Activated CD8-positive, alpha-beta memory T cell treated with anti-CD3 and anti-CD28 coated beads, Interleukin-2, amount 10 ng/mL, durations not matched to agents 7 days and 5 days (primary cell): ENCODE measurements at regions not wholly inside any gene's neighbourhood (a gene's known extent, or its start where the extent isn't known, plus 50 kb on each side); places are given as distances from the start of the nearest gene placed in this dataset.
"Not testable (repeated sequence)": the region's sequence is repeated elsewhere in the genome, so short reads cannot be mapped to it uniquely, and the experiment has no call there.

Experiments
- ATAC-seq: fragments of 150-1000 bp; cut with Tn5 transposase; one replicate; pipeline ENCODE4 v1.10.0; 2021; ENCODE audit warnings: moderate library complexity
- CTCF ChIA-PET: fragments of 350-600 bp; sonication (Branson Sonifier 250); formaldehyde crosslinking; loops from one replicate; lab custom pipeline; 2021; ENCODE audit warnings: antibody characterized with exemption; lab: Charles Lee
- DNase-seq: peaks from one replicate; pipeline ENCODE4 v3.0.0-alpha.2; 2020
- H3K27ac Mint-ChIP-seq: one replicate; pipeline ENCODE4 v1.8.0; 2021; ENCODE audit warnings: mild to moderate bottlenecking, mixed read lengths
- H3K27me3 Mint-ChIP-seq: one replicate; pipeline ENCODE4 v1.8.0; 2021; ENCODE audit warnings: mixed read lengths
- H3K36me3 Mint-ChIP-seq: one replicate; pipeline ENCODE4 v1.8.0; 2021; ENCODE audit warnings: mild to moderate bottlenecking, mixed read lengths
- H3K4me1 Mint-ChIP-seq: one replicate; pipeline ENCODE4 v1.8.0; 2021; ENCODE audit warnings: mixed read lengths
- H3K4me3 Mint-ChIP-seq: one replicate; pipeline ENCODE4 v1.8.0; 2021; ENCODE audit warnings: mild to moderate bottlenecking, moderate library complexity, mixed read lengths
- H3K9me3 Mint-ChIP-seq: one replicate; pipeline ENCODE4 v1.8.0; 2022; ENCODE audit warnings: low read depth, mixed read lengths

DNA sequence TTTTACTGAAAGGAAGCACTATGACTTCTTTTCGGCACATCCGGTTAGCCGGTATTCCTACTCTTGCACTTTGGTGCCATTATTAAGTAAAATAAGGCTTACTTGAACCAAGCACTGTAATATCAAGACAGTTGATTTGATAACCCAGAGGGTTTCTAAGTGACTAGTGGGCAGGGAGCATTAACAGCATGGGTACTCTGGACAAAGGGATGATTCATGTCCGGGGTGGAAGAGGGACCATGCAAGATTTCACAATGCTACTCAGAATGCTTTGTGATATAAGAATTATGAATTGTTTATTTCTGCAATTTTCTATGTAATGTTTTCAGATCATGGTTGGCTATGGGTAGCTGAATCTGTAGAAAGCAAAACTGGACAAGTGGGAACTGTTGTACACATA, 282.1 kb downstream of the TDRD3 start:
- no peaks in the 10 kb centered on the region for H3K9me3 Mint-ChIP-seq
- no peak overlapping the region for H3K27ac Mint-ChIP-seq
- H3K4me3 Mint-ChIP-seq = no peak overlapping the region
- no peaks in the 10 kb centered on the region for H3K27me3 Mint-ChIP-seq
- H3K36me3 Mint-ChIP-seq = no peaks in the 10 kb centered on the region
- CTCF ChIA-PET = no interaction called here
- H3K4me1 Mint-ChIP-seq = no peaks in the 10 kb centered on the region
- DNase-seq = no peak
- no peak for ATAC-seq

GRCh38 chr13:60671386-60671785, 274.4 kb downstream of the TDRD3 start:
- CTCF ChIA-PET = no interaction called here
- no peaks in the 10 kb centered on the region for H3K36me3 Mint-ChIP-seq

GRCh38 chr13:60663788-60664187, 266.8 kb downstream of the TDRD3 start:
- H3K27ac Mint-ChIP-seq = no peak overlapping the region

More at GRCh38 chr13:60671386-60671785, 274.4 kb downstream of the TDRD3 start:
- H3K4me1 Mint-ChIP-seq = no peaks in the 10 kb centered on the region
- no peak overlapping the region for H3K27ac Mint-ChIP-seq
- no peak for ATAC-seq
- no peaks in the 10 kb centered on the region for H3K27me3 Mint-ChIP-seq
- DNase-seq = no peak
- no peaks in the 10 kb centered on the region for H3K9me3 Mint-ChIP-seq
- no peak overlapping the region for H3K4me3 Mint-ChIP-seq

DNA sequence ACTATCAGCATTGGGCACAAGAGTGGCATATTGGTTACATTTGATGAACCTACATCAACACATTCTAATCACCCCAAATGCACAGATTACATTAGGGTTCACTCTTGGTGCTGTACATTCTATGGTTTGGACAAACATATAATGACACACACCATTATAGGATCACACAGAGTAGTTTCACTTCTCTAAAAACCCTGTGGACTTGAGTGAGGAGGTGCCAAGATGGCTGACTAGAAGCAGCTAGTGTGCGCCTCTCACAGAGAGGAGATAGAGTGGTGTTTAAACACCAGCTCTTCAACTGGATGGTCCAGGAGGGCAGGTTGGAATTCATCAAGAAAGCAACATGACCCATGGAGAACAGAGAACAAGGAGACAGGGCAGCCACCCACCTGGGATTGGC, 265.6 kb downstream of the TDRD3 start:
- Mint-ChIP-seq H3K4me1 (no peaks in the 10 kb centered on the region), H3K4me3 (no peak overlapping the region), H3K27ac (no peak overlapping the region), H3K9me3 (no peaks in the 10 kb centered on the region), H3K36me3 (no peaks in the 10 kb centered on the region), H3K27me3 (no peaks in the 10 kb centered on the region)
- CTCF ChIA-PET = interaction anchor here (0.7 kb wide), 1 partner anchor 806 kb away, joined by 3 read pairs; no protein-coding TSS in a partner anchor
- ATAC-seq (no peak), DNase-seq (no peak)

More at GRCh38 chr13:60663788-60664187, 266.8 kb downstream of the TDRD3 start:
- CTCF ChIA-PET = no interaction called here
- no peak overlapping the region for H3K4me3 Mint-ChIP-seq
- DNase-seq (no peak), ATAC-seq (no peak)
- no peaks in the 10 kb centered on the region for H3K4me1 Mint-ChIP-seq
- no peaks in the 10 kb centered on the region for H3K27me3 Mint-ChIP-seq
- no peaks in the 10 kb centered on the region for H3K36me3 Mint-ChIP-seq
- no peaks in the 10 kb centered on the region for H3K9me3 Mint-ChIP-seq

DNA sequence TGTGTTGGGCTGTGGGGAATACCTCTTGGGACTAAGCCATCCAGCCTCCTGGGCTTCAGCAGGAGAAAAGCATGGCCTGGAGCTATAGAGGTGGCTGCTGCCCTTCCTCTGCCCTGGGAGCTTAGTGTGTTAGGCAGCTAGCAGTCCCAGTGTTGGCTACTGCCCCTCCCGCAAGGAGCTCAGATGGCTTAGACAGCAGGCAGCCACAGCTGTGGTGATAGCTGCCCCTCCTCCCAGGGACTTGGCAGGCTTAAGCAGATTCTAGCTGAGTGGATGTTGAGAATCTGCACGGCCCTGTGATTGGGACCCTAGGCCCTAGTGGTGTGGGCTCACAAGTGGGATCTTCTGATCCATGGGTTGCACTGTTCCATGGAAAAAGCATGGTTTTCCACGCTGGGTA, 264.5 kb downstream of the TDRD3 start:
- CTCF ChIA-PET = no interaction called here
- no peak overlapping the region for H3K4me3 Mint-ChIP-seq
- H3K27me3 Mint-ChIP-seq = no peaks in the 10 kb centered on the region
- no peak for DNase-seq
- no peaks in the 10 kb centered on the region for H3K9me3 Mint-ChIP-seq
- no peaks in the 10 kb centered on the region for H3K36me3 Mint-ChIP-seq
- H3K4me1 Mint-ChIP-seq = no peaks in the 10 kb centered on the region
- no peak for ATAC-seq
- no peak overlapping the region for H3K27ac Mint-ChIP-seq

- CTCF ChIA-PET, H3K27ac Mint-ChIP-seq, DNase-seq, ATAC-seq, H3K4me3 Mint-ChIP-seq, H3K9me3 Mint-ChIP-seq, H3K36me3 Mint-ChIP-seq, H3K27me3 Mint-ChIP-seq, H3K4me1 Mint-ChIP-seq: not testable (repeated sequence)
These were observed 260.6 kb downstream of the TDRD3 start for GRCh38 chr13:60657586-60657985.

DNA sequence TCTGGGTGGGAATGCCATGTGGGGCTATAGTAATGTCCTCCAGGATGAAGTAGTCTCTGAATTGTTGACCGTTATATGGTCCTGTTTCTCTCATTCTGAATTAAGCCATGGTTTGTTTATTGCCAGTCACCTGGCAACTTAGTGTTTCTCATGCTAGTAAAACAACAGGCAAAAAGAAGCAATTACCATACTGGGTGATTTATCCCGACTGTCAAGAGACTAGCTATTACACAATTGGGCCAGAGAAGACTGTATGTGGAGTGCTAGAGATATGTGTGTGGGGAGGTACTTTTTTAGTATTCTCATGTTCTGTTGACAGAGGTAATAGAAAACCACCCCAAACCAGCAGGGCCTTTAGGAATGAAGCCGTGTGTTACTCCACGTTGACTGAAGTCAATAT, 258.2 kb downstream of the TDRD3 start:
- H3K27ac Mint-ChIP-seq = no peak overlapping the region
- H3K9me3 Mint-ChIP-seq = no peaks in the 10 kb centered on the region
- CTCF ChIA-PET = no interaction called here
- no peak overlapping the region for H3K4me3 Mint-ChIP-seq
- ATAC-seq (no peak), DNase-seq (no peak)
- no peaks in the 10 kb centered on the region for H3K36me3 Mint-ChIP-seq
- H3K27me3 Mint-ChIP-seq = no peaks in the 10 kb centered on the region
- no peaks in the 10 kb centered on the region for H3K4me1 Mint-ChIP-seq

DNA sequence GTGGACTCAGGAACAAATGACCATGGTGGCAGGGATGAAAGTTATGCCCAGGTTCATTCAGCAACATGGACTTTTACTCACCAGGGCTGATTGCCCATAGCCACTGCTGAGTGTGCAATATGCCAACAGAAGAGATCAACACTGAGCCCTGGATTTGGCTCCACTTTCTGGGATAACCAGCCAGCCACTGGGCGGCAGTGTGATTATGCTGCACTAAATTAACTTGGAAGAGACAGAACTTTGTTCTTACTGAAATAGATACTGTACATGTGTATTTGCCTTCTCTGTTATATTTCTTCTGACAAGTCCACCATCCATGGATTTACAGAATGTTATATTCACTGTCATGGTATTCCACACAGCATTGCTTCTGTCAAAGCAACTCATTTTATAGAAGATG, 257.4 kb downstream of the TDRD3 start:
- H3K4me1 Mint-ChIP-seq = no peaks in the 10 kb centered on the region
- ATAC-seq = no peak
- DNase-seq = no peak
- CTCF ChIA-PET = no interaction called here
- no peak overlapping the region for H3K27ac Mint-ChIP-seq
- H3K4me3 Mint-ChIP-seq = no peak overlapping the region
- H3K9me3 Mint-ChIP-seq = no peaks in the 10 kb centered on the region
- no peaks in the 10 kb centered on the region for H3K27me3 Mint-ChIP-seq
- no peaks in the 10 kb centered on the region for H3K36me3 Mint-ChIP-seq

DNA sequence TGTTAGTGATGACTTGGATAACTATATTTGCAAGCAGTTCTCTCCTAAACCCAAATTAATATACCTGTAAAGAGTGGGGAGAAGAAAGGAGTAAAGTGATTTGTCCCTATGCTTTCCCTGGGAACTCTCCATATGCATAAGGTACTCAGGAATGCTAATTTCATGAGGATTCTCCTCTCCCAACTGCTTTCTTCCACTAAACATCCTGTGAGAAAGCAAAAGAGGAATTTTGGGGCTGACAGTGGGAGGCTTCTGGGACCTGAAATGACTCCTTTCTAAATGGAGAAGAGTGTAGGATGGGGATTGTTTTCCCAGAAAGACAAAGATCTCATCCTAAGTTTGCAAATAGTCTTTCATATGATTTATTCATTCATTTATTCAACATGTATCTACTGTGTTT, 250.5 kb downstream of the TDRD3 start:
- Mint-ChIP-seq H3K27ac (no peak overlapping the region), H3K27me3 (peaks cover 5% of the 10 kb centered on the region), H3K36me3 (no peaks in the 10 kb centered on the region), H3K9me3 (no peaks in the 10 kb centered on the region), H3K4me1 (no peaks in the 10 kb centered on the region), H3K4me3 (no peak overlapping the region)
- ATAC-seq = no peak
- CTCF ChIA-PET = no interaction called here
- DNase-seq = no peak

DNA sequence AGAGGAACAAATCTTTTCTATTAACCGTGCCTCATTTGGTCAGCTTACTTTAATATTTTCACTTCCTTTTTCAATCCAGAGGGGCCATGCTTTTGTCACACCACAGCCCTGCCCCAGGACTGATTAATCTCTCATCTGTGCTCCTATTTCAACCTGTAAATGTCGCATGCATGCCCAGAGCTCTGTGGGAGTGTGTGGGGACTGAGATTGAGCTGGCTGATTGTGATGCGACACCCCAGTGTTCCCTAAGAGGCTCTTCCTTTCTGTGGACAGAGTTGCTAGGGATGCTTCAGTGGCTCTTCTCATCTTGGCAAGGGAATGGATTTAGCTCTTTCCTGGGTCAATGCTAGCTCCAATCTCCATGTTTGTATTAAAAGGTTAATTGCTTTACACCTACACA, 249.6 kb downstream of the TDRD3 start:
- DNase-seq (no peak), ATAC-seq (no peak)
- Mint-ChIP-seq H3K4me1 (no peaks in the 10 kb centered on the region), H3K9me3 (no peaks in the 10 kb centered on the region), H3K27me3 (peaks cover 6% of the 10 kb centered on the region), H3K36me3 (no peaks in the 10 kb centered on the region), H3K27ac (no peak overlapping the region), H3K4me3 (no peak overlapping the region)
- CTCF ChIA-PET = no interaction called here

- CTCF ChIA-PET = no interaction called here
- Mint-ChIP-seq H3K9me3 (no peaks in the 10 kb centered on the region), H3K36me3 (no peaks in the 10 kb centered on the region), H3K4me1 (no peaks in the 10 kb centered on the region), H3K4me3 (no peak overlapping the region), H3K27ac (no peak overlapping the region), H3K27me3 (peaks cover 6% of the 10 kb centered on the region)
- ATAC-seq = no peak
- no peak for DNase-seq
These were observed 248.7 kb downstream of the TDRD3 start for GRCh38 chr13:60645676-60646075.

- no peaks in the 10 kb centered on the region for H3K9me3 Mint-ChIP-seq
- no peak for DNase-seq
- CTCF ChIA-PET = no interaction called here
- no peak overlapping the region for H3K4me3 Mint-ChIP-seq
- peaks cover 6% of the 10 kb centered on the region for H3K27me3 Mint-ChIP-seq
- no peak overlapping the region for H3K27ac Mint-ChIP-seq
- H3K4me1 Mint-ChIP-seq = no peaks in the 10 kb centered on the region
- ATAC-seq = no peak
- H3K36me3 Mint-ChIP-seq = no peaks in the 10 kb centered on the region
These were observed 245.5 kb downstream of the TDRD3 start for GRCh38 chr13:60642552-60642951.

DNA sequence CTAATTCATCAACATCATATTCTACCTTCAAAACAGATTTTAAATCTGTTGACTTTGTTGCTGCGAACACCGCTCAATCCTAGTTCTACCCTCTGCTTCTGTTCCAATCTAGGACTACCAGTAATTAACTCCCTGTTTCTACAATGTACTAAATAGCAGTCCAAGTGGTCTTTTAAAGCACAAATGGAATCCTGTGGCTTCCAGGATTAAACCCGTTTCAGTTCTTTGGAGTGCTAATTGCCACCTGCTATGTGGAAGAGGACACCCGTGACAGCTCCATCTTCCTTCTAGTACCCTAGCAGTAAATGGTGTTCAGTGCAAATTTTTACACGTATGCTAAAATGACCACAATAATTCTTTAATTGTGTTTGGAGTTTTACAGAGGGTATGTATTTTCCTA, 232.1 kb downstream of the TDRD3 start:
- Mint-ChIP-seq H3K27me3 (peaks cover 7% of the 10 kb centered on the region), H3K9me3 (no peaks in the 10 kb centered on the region), H3K27ac (no peak overlapping the region), H3K4me3 (no peak overlapping the region), H3K36me3 (no peaks in the 10 kb centered on the region), H3K4me1 (no peaks in the 10 kb centered on the region)
- no peak for DNase-seq
- CTCF ChIA-PET = no interaction called here
- no peak for ATAC-seq

DNA sequence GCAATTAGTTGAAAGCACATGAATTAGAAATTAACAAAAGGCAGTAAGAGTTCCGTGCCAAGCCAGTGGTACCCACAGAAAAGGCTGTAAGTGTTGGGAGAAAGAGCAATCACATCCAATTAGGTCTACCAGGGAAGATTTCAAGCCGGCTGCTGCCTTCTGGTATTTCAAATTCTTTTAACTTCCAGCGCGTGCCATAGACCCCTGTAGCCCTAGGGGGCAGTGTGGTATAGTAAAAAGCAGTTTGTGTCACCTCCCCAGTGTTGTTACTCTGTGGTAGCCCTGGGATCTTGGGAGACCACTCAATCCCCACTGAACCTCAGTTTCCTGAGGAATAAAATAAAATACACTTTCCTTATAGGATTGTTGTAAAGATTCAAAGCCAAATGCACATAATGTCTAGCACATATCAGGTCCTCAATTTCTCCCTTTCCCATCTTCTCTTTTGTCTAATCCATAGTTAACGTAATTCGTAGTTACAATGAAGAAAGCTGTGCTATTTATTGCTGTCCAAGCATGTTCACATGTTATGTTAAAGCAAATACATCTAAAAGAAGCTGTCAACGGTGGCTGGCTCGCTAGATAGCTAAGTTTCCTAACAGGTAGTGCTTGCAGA, 230.2 kb downstream of the TDRD3 start:
- CTCF ChIA-PET = no interaction called here

More for the DNA sequence above, 230.2 kb downstream of the TDRD3 start:
- DNase-seq = no peak
- ATAC-seq = no peak
- no peaks in the 10 kb centered on the region for H3K36me3 Mint-ChIP-seq
- H3K27me3 Mint-ChIP-seq = peaks cover 8% of the 10 kb centered on the region
- H3K27ac Mint-ChIP-seq = no peak overlapping the region
- no peak overlapping the region for H3K4me3 Mint-ChIP-seq
- H3K4me1 Mint-ChIP-seq = no peaks in the 10 kb centered on the region
- H3K9me3 Mint-ChIP-seq = no peaks in the 10 kb centered on the region
